ENCODE measurements at regions not wholly inside any gene's neighbourhood (a gene's known extent, or its start where the extent isn't known, plus 50 kb on each side); places are given as distances from the start of the nearest gene placed in this dataset.
A peak's percentile ranks its signal among the peaks of the same experiment; 100 is the strongest.
"Not testable (repeated sequence)": the region's sequence is repeated elsewhere in the genome, so short reads cannot be mapped to it uniquely, and the experiment has no call there.

- Histone ChIP-seq H3K4me1 (ENCODE audit: insufficient read depth, low read length) (no peaks in the 10 kb centered on the region), H3K36me3 (ENCODE audit: insufficient read depth, low read length) (no peaks in the 10 kb centered on the region), H3K9me3 (ENCODE audit: control insufficient read depth, insufficient read depth, low read length) (peaks cover 6% of the 10 kb centered on the region), H3K9ac (ENCODE audit: low read depth, low read length) (no peak overlapping the region)
These were observed 177.5 kb downstream of the MTCL1 start for GRCh38 chr18:8882632-8883408.

- H3K36me3 ChIP-seq (ENCODE audit: insufficient read depth, low read length): no peaks in the 10 kb centered on the region
- peaks cover 6% of the 10 kb centered on the region for H3K9me3 ChIP-seq (ENCODE audit: control insufficient read depth, insufficient read depth, low read length)
- H3K9ac ChIP-seq (ENCODE audit: low read depth, low read length): no peak overlapping the region
- no peaks in the 10 kb centered on the region for H3K4me1 ChIP-seq (ENCODE audit: insufficient read depth, low read length)
These were observed 178.0 kb downstream of the MTCL1 start for GRCh38 chr18:8883409-8883668.

DNA sequence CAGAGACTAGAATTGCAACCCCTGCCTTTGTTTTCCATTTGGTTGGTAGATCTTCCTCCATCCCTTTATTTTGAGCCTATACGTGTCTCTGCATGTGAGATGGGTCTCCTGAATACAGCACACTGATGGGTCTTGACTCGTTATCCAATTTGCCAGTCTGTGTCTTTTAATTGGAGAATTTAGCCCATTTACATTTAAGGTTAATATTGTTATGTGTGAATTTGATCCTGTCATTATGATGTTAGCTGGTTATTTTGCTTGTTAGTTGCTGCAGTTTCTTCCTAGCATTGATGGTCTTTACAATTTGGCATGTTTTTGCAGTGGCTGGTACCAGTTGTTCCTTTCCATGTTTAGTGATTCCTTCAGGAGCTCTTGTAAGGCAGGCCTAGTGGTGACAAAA lies 182.5 kb downstream of the MTCL1 start:
- H3K4me1 ChIP-seq (ENCODE audit: insufficient read depth, low read length): peaks cover 18% of the 10 kb centered on the region
- H3K9ac ChIP-seq (ENCODE audit: low read depth, low read length); H3K36me3 ChIP-seq (ENCODE audit: insufficient read depth, low read length); H3K9me3 ChIP-seq (ENCODE audit: control insufficient read depth, insufficient read depth, low read length): not testable (repeated sequence)

- H3K9me3 ChIP-seq (ENCODE audit: control insufficient read depth, insufficient read depth, low read length): no peaks in the 10 kb centered on the region
- H3K9ac ChIP-seq (ENCODE audit: low read depth, low read length): no peak overlapping the region
- no peaks in the 10 kb centered on the region for H3K36me3 ChIP-seq (ENCODE audit: insufficient read depth, low read length)
- peaks cover 18% of the 10 kb centered on the region for H3K4me1 ChIP-seq (ENCODE audit: insufficient read depth, low read length)
These were observed 184.1 kb downstream of the MTCL1 start for GRCh38 chr18:8889489-8889888.

GRCh38 chr18:8890503-8890902 lies 185.1 kb downstream of the MTCL1 start:
- not testable (repeated sequence) for H3K36me3 ChIP-seq (ENCODE audit: insufficient read depth, low read length); H3K9ac ChIP-seq (ENCODE audit: low read depth, low read length)

GRCh38 chr18:8890957-8891464 lies 185.7 kb downstream of the MTCL1 start:
- Histone ChIP-seq H3K9me3 (ENCODE audit: control insufficient read depth, insufficient read depth, low read length) (no peaks in the 10 kb centered on the region), H3K36me3 (ENCODE audit: insufficient read depth, low read length) (no peaks in the 10 kb centered on the region), H3K9ac (ENCODE audit: low read depth, low read length) (peak overlapping the region; percentile 0; the same call in 1 of the 2 replicates), H3K4me1 (ENCODE audit: insufficient read depth, low read length) (peaks cover 18% of the 10 kb centered on the region)

More at GRCh38 chr18:8890503-8890902, 185.1 kb downstream of the MTCL1 start:
- H3K9me3 ChIP-seq (ENCODE audit: control insufficient read depth, insufficient read depth, low read length): not testable (repeated sequence)
- H3K4me1 ChIP-seq (ENCODE audit: insufficient read depth, low read length): peaks cover 18% of the 10 kb centered on the region

DNA sequence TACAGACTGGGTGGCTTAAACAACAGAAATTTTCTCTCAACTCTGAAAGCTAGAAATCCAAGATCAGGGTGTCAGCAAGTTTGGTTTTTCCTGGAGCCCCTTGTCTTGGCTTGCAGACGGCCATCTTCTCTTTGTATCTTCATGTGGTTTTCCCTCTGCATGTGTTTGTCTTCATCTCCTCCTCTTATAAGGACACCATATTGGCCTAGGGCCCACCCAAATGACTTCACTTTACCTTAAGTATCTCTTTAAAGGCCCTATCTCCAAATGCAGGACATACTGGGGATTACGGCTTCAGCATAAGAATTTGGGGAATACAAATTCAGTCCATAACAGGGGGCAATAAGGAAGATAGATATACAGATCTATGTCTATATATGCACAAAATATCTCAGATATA lies 187.9 kb downstream of the MTCL1 start:
- peaks cover 18% of the 10 kb centered on the region for H3K4me1 ChIP-seq (ENCODE audit: insufficient read depth, low read length)
- no peaks in the 10 kb centered on the region; the same call in 1 of the 2 replicates for H3K36me3 ChIP-seq (ENCODE audit: insufficient read depth, low read length)
- H3K9ac ChIP-seq (ENCODE audit: low read depth, low read length): no peak overlapping the region
- no peaks in the 10 kb centered on the region for H3K9me3 ChIP-seq (ENCODE audit: control insufficient read depth, insufficient read depth, low read length)

GRCh38 chr18:8893628-8894231 lies 188.4 kb downstream of the MTCL1 start:
- H3K36me3 ChIP-seq (ENCODE audit: insufficient read depth, low read length): no peaks in the 10 kb centered on the region; the same call in 1 of the 2 replicates
- H3K4me1 ChIP-seq (ENCODE audit: insufficient read depth, low read length): peaks cover 18% of the 10 kb centered on the region
- H3K9me3 ChIP-seq (ENCODE audit: control insufficient read depth, insufficient read depth, low read length): no peaks in the 10 kb centered on the region
- H3K9ac ChIP-seq (ENCODE audit: low read depth, low read length): no peak overlapping the region

- Histone ChIP-seq H3K9me3 (ENCODE audit: control insufficient read depth, insufficient read depth, low read length) (no peaks in the 10 kb centered on the region), H3K9ac (ENCODE audit: low read depth, low read length) (no peak overlapping the region), H3K4me1 (ENCODE audit: insufficient read depth, low read length) (peaks cover 15% of the 10 kb centered on the region), H3K36me3 (ENCODE audit: insufficient read depth, low read length) (no peaks in the 10 kb centered on the region; the same call in 1 of the 2 replicates)
These were observed 189.5 kb downstream of the MTCL1 start for GRCh38 chr18:8894823-8895222.

DNA sequence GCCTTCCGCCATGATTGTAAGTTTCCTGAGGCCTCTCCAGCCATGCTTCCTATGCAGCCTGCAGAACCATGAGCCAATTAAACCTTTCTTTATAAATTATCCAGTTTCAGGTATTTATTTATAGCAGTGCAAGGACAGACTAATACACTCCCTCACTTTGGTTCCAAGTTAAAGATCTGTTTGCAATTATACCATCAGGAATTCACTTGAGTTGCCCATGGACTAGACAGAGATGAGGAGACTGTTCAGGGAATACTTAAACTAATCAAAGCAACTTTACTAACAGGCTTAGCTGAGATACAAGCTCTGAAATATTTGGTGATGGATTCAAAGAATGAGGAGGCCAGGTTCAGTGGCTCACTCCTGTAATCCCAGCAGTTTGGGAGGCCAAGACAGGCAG lies 190.0 kb downstream of the MTCL1 start:
- Histone ChIP-seq H3K36me3 (ENCODE audit: insufficient read depth, low read length) (no peaks in the 10 kb centered on the region; the same call in 1 of the 2 replicates), H3K9ac (ENCODE audit: low read depth, low read length) (no peak overlapping the region), H3K4me1 (ENCODE audit: insufficient read depth, low read length) (peaks cover 12% of the 10 kb centered on the region), H3K9me3 (ENCODE audit: control insufficient read depth, insufficient read depth, low read length) (no peaks in the 10 kb centered on the region)

DNA sequence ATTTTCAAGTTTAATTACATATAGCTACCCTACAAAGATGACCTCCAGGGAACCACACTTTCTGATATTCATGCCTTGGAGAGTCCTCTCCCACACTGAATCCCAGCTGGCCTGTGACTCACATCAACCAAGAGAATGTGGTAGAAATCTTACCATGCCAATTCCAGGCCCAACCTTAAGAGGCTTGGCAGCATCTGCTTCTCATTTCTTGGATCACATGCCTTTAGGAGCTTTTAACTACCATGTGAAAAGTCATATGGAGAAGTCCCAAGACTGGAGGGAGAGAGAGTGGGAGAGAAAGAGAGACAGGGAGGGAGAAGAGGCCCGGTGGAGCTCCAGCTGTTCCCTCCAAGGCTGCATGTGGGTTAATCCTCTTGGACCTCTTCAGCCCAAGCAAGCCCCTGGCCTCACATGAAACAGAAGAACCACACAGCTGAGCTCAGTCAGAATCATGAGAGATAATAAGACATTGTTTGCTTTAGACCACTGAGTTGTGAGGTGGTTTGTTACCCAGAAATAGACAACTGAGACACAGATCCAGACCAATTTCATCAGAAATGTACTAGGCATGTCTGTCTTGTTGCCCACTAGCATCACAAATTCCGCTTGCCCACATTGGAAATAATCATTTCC lies 190.7 kb downstream of the MTCL1 start:
- Histone ChIP-seq H3K9me3 (ENCODE audit: control insufficient read depth, insufficient read depth, low read length) (no peaks in the 10 kb centered on the region), H3K36me3 (ENCODE audit: insufficient read depth, low read length) (no peaks in the 10 kb centered on the region; the same call in 1 of the 2 replicates), H3K9ac (ENCODE audit: low read depth, low read length) (no peak overlapping the region), H3K4me1 (ENCODE audit: insufficient read depth, low read length) (peaks cover 7% of the 10 kb centered on the region)

DNA sequence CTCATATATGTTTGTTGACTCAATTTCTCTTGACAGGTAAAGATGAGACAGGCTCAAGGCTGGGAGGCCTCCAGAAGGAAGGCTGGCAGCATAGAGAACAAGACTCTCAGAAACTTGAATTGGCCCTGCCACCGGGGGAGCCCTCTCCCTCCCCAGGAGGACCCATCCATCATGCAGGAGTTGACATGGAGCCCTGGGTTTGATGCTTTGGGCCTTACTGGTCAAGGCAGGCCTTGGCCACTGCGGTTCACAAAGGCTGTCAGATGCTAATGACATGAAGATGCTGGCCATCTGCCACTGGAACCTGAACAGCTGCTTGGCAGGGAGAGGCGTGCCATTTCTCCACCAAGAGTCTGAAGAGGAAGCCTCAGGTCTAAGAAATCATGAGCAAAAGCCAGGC lies 193.6 kb downstream of the MTCL1 start:
- Histone ChIP-seq H3K9me3 (ENCODE audit: control insufficient read depth, insufficient read depth, low read length) (0 out of 2 replicates have a peak, but pooled peaks cover 2% of the 10 kb centered on the region), H3K36me3 (ENCODE audit: insufficient read depth, low read length) (no peaks in the 10 kb centered on the region; the same call in 1 of the 2 replicates), H3K9ac (ENCODE audit: low read depth, low read length) (no peak overlapping the region), H3K4me1 (ENCODE audit: insufficient read depth, low read length) (no peaks in the 10 kb centered on the region)

- Histone ChIP-seq H3K36me3 (ENCODE audit: insufficient read depth, low read length) (no peaks in the 10 kb centered on the region; the same call in 1 of the 2 replicates), H3K4me1 (ENCODE audit: insufficient read depth, low read length) (no peaks in the 10 kb centered on the region), H3K9me3 (ENCODE audit: control insufficient read depth, insufficient read depth, low read length) (0 out of 2 replicates have a peak, but pooled peaks cover 2% of the 10 kb centered on the region), H3K9ac (ENCODE audit: low read depth, low read length) (no peak overlapping the region)
These were observed 195.2 kb downstream of the MTCL1 start for GRCh38 chr18:8900552-8900951.

DNA sequence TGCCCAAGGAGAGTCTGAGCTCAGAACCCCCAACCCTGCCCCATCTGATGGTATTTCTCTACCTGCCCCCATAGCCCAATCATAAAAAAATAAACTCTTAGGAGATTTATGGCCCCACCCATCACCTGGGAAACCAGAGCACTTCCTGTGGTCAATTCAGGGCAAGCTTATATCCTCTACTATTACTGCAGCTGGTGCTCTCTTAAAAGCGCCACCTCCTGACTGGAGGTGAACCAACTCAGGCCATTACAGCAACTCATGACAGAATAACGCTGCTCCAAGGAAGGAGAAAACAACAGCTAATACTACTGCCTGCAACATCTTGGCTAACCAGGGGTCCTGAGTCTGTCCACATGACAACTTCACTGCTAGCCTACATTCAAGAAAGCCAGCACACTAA lies 195.7 kb downstream of the MTCL1 start:
- Histone ChIP-seq H3K36me3 (ENCODE audit: insufficient read depth, low read length) (no peaks in the 10 kb centered on the region; the same call in 1 of the 2 replicates), H3K4me1 (ENCODE audit: insufficient read depth, low read length) (no peaks in the 10 kb centered on the region), H3K9ac (ENCODE audit: low read depth, low read length) (no peak overlapping the region)

More for the DNA sequence above, 195.7 kb downstream of the MTCL1 start:
- H3K9me3 ChIP-seq (ENCODE audit: control insufficient read depth, insufficient read depth, low read length): 0 out of 2 replicates have a peak, but pooled peaks cover 2% of the 10 kb centered on the region
